ENCODE measurements at regions not wholly inside any gene's neighbourhood (a gene's known extent, or its start where the extent isn't known, plus 50 kb on each side); places are given as distances from the start of the nearest gene placed in this dataset.

DNA sequence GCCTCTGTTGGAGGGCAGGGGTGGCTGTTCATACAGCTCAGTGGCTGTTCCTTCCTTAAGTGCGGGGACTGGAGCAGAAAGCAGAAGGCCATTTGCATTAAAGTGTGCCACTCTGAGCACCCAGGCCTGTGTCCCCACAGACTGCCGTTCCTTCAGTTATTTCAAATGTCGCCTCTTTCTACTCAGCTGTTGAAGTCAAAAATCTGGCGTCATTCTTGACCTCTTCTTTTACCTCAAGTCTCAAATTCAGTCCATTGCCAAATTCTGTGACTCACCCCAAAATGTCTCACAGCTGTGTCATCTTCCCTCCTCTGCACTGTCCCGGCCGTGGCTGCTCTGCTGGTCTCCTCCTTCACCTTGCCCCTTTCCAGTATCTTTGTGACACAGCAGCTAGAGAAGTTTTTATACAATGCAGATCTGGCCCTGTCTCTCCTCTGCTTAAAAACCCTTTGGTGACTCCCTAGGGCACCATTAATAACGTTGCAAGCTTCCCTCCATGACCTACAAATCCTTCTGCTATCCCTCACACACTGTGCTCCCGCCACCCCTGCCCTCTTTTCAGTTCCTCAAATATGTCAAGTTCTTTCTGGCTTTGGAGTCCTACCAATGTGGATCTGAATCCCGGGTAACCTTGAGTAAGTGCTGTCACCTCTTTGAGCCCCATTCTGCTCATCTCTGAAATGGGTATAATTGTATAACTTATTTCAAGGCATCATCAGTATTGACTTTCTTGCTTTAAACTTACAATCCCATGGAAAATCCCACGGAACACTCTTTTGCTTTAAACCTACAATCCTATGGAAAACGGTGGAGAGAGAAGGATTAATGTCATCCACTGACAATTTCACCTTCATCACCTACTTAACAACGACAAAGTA is 98.3 kb upstream of the BOD1 start:
- intact Hi-C loops (cut with micrococcal nuclease) = no loop called here

DNA sequence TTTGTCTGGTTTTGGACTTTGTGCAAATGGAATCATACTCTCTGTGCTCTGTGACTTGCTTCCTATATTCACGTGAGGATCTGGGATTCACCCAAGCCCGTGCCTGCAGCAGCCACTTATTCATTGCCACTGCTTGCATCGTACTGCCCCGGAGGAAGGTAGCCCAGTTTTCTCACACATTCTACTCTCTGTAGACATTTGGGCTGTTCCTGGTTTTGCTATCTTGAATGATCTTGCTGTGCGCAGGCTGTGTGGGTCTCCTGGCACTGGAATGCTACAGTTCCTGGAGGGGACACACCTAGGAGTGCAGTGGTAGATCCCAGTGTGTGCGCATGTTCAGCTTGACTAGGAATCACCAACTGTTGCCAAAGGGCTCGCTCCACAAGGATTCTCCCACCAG is 99.2 kb upstream of the BOD1 start:
- DNase-seq (no peak), ATAC-seq (no peak)
- intact Hi-C loops (cut with micrococcal nuclease) = no loop called here

More for the DNA sequence above, 98.3 kb upstream of the BOD1 start:
- peak; percentile 22 for ATAC-seq
- no peak for DNase-seq

GRCh38 chr5:173716058-173716682 is 99.7 kb upstream of the BOD1 start:
- DNase-seq (no peak), ATAC-seq (no peak)
- intact Hi-C loops (cut with micrococcal nuclease) = no loop called here

- intact Hi-C loops (cut with micrococcal nuclease) = no loop called here
- DNase-seq (no peak), ATAC-seq (peak; percentile 27)
These were observed 101.5 kb upstream of the BOD1 start for GRCh38 chr5:173717959-173718358.

DNA sequence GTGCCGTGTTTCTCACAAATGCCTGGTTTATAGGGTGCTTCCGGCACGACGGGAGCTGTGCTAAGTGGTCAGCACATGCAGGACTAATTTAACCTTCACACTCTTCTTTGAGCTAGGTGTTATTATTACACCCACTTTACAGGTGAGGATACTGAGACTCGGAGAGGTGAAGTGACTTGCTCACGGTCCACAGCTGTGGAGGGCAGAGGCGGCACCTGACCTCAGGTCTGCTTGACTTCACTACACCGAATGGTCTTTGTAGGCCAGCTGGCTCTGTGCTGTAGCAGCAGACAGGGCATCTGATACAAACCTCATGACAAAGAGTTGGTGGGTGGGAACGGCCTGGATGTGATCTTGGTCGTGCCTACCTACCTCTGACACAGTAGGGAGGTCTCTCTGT is 102.0 kb upstream of the BOD1 start:
- ATAC-seq (no peak), DNase-seq (no peak)
- intact Hi-C loops (cut with micrococcal nuclease) = no loop called here

GRCh38 chr5:173719731-173720082 is 103.3 kb upstream of the BOD1 start:
- intact Hi-C loops (cut with micrococcal nuclease) = no loop called here
- DNase-seq (no peak), ATAC-seq (no peak)

DNA sequence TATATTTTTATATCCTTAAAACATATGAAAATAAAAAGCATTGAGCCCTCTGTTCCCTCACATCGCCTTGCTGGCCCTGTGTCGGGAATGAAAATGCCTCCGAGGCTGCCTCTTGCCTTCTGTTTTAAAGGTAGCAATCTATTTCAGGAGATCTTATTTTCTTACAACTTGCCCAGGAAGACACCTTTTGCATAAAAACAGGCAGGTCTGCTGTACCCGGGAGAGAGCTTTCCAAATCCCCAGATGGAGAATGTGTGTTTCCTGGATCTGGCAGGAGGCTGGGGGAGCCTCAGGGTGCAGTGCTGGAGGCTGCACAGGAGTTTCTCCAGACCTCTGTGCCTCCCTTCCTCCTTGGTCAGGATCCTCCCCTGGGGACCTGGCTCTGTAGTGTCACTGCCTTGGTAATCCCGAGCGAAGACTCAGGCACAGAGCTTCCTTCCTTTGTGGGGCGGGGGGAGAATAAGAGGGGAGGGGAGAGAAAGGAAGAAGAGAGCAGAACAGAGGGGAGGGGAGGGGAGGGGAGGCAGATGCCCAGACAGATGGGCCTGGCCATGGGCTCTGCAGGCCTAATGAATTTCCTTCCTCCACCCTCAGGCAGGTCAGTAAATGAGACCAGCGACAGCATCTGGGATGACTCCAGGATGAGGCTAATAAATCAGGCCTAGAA is 104.0 kb upstream of the BOD1 start:
- ATAC-seq = no peak
- intact Hi-C loops (cut with micrococcal nuclease) = no loop called here

GRCh38 chr5:173720953-173721600 is 104.6 kb upstream of the BOD1 start:
- intact Hi-C loops (cut with micrococcal nuclease) = no loop called here
- no peak for ATAC-seq

More for the DNA sequence above, 104.0 kb upstream of the BOD1 start:
- DNase-seq = no peak

GRCh38 chr5:173721601-173722232 is 105.3 kb upstream of the BOD1 start:
- ATAC-seq (no peak), DNase-seq (no peak)
- intact Hi-C loops (cut with micrococcal nuclease) = no loop called here

More at GRCh38 chr5:173720953-173721600, 104.6 kb upstream of the BOD1 start:
- no peak for DNase-seq

DNA sequence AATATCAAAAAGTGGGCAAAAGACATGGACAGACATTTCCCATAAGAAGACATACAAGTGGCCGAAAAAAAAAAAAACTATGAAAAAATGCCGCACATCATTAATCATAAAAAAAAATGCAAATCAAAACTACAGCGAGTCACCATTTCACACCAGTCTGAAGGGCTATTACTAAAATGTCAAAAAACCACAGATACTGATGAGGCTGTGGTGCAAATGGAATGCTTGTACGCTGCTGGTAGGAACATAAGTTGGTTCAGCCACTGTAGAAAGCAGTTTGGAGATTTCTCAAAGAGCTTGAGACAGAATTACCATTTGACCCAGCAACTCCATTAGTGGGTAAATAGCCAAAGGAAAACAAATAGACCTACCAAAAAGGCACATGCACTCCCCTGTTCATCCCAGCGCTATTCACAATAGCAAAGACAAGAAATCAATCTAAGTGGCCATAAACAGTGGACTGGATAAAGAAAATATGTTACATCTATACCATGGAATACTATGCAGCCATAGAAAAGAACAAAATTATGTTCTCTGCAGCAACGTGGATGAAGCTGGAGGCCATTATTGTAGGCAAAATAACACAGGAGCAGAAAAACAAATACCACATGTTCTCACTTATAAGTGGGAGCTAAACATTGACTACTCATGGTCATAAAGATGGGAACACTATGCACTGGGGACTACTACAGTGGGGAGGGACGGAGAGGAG is 110.6 kb upstream of the BOD1 start:
- DNase-seq (no peak), ATAC-seq (no peak)
- intact Hi-C loops (cut with micrococcal nuclease) = no loop called here

- intact Hi-C loops (cut with micrococcal nuclease) = no loop called here
- ATAC-seq = no peak
- DNase-seq = no peak
These were observed 111.7 kb upstream of the BOD1 start for GRCh38 chr5:173727839-173728778.

- DNase-seq = no peak
- intact Hi-C loops (cut with micrococcal nuclease) = no loop called here
- ATAC-seq = no peak
These were observed 112.8 kb upstream of the BOD1 start for GRCh38 chr5:173729079-173729765.

DNA sequence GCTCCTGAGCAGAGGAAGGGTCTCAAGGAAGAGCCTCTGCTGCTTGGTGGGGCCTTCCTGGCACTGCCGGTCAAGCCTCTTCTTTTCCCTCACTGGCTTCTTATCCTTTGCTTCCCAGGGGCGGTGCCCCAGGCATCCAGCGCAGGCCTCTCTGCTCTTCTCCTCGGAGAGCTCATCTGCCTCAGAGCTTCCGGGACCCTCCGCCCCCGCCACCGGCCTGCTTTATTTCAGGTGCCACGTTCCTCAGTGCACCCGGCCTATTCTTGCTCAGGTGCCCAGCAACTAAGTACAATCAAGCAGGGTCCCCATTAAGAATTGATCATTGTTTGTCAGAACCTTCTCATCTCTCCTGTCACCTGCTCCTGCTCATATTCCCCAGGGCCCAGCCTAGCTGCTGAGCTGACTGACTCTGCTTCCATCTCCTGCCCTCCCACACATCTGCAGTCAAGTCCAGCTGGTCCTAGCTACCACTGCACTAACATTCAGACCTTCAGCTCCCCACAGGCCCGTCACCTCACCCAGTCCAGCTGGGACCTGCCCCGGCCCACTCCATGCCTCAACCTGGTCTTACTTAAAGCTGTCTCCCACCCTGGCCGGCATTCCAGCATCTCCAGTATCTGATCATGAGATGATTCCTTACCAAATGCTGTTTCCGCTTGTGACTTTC is 114.3 kb upstream of the BOD1 start:
- DNase-seq = no peak
- intact Hi-C loops (cut with micrococcal nuclease) = no loop called here
- no peak for ATAC-seq

GRCh38 chr5:173733021-173733420 is 116.6 kb upstream of the BOD1 start:
- ATAC-seq = no peak
- intact Hi-C loops (cut with micrococcal nuclease) = no loop called here
- DNase-seq = no peak

GRCh38 chr5:173733425-173733824 is 117.0 kb upstream of the BOD1 start:
- intact Hi-C loops (cut with micrococcal nuclease) = no loop called here
- DNase-seq = no peak
- no peak for ATAC-seq

DNA sequence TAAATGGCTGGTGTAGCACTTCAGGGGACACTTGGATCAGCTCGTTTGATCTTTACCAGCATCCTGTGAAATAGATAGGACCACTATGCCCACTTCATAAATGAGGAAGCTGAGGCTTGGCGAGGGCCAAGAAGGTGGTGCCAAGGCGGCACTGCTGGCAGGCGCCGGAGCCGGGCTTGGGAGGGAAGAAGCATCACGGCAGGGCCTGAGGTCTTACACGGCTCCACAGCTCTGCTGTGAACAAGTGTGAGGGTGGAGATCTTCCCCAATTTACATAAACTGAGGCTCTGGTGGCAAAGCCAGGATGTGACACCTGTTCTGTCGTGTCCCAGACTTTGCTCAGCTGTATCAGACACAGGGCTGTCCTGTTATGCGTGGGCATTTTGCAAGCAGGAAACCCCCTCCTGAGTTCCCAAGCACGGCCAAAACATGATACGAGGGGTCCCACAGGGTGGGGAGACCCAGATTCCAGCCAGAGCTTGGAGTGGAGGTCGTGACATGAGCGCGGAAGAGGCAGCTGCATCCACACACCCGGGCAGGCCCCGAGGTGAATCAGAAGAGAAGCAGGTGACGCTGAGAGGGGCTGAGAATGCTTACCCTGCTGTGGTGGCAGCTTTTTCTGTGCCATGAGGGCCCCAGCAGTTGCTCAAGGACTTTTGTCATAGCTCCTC is 117.5 kb upstream of the BOD1 start:
- no peak for ATAC-seq
- no peak for DNase-seq
- intact Hi-C loops (cut with micrococcal nuclease) = no loop called here
